ENCODE measurements at regions not wholly inside any gene's neighbourhood (a gene's known extent, or its start where the extent isn't known, plus 50 kb on each side); places are given as distances from the start of the nearest gene placed in this dataset.

DNA sequence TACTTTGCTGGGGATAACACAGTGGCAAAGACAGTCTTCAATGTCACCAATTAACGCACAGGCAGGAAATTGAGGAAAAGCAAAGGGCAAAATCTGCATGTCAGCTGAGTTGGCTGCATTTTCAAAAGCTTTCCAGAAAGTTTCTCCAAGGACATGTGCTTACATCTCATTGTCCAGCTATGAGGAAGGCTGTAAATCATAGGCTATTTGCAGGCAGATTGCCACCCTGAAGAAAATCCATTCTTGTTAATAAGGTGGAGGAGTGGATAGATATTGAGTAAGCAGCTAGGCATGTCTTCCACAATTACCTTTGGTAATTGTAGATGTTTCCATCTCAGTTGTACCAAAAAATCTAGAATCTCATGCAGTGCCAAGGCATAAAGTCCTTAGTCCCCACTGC is 278.0 kb upstream of the NUDT12 start:
- Histone ChIP-seq H3K9me2 (ENCODE audit: insufficient read depth) (no peaks in the 10 kb centered on the region), H3K79me2 (ENCODE audit: insufficient read depth, low read length) (no peaks in the 10 kb centered on the region), H3K4me3 (replicated peaks in 1 of 2; ENCODE audit: low read depth in 1 of 2, low read length in 2 of 2) (no peak overlapping the region), H3K4me1 (ENCODE audit: control insufficient read depth in 1 of 2, insufficient read depth in 2 of 2, low read length in 2 of 2) (no peaks in the 10 kb centered on the region), H3K9me3 (ENCODE audit: control insufficient read depth in 1 of 2, insufficient read depth in 1 of 2, low read depth in 1 of 2, low read length in 2 of 2) (no peaks in the 10 kb centered on the region), H2AFZ (ENCODE audit: low read depth, low read length, poor library complexity, severe bottlenecking) (no peak overlapping the region), H3K9ac (ENCODE audit: low read length) (no peak overlapping the region), H3K27me3 (ENCODE audit: insufficient read depth, low read length) (no peaks in the 10 kb centered on the region), H3K4me2 (ENCODE audit: low read length) (no peak overlapping the region), H4K20me1 (ENCODE audit: insufficient read depth) (no peaks in the 10 kb centered on the region), H3K27ac (ENCODE audit: low read depth, low read length) (no peak overlapping the region), H3K36me3 (ENCODE audit: control insufficient read depth in 1 of 2, insufficient read depth in 2 of 2, low read length in 2 of 2) (no peaks in the 10 kb centered on the region)
- no TSS peak for BruUV-seq (replicated peaks)
- DNase-seq (ENCODE audit: low read depth, low spot score) (no peak), ATAC-seq (no peak)
- TF ChIP-seq EZH2phosphoT487 (IDR thresholded peaks at IDR 0.05; ENCODE audit: borderline replicate concordance) (no peak), SRF (IDR thresholded peaks at IDR 0.05; ENCODE audit: low read depth) (no peak), CBX3 (IDR thresholded peaks at IDR 0.05; ENCODE audit: low read depth) (no peak), TCF7L2 (IDR thresholded peaks at IDR 0.05; ENCODE audit: borderline replicate concordance, extremely low read depth, insufficient read depth, insufficient read length) (no peak), POLR2AphosphoS5 (IDR thresholded peaks at IDR 0.05; ENCODE audit: low read depth, low read length) (no peak), CEBPB (IDR thresholded peaks at IDR 0.05; ENCODE audit: low read depth) (no peak), EGR1 (IDR thresholded peaks at IDR 0.05; ENCODE audit: low read depth) (no peak), EZH2 (IDR thresholded peaks at IDR 0.05) (no peak), FOSL1 (IDR thresholded peaks at IDR 0.05; ENCODE audit: low read depth) (no peak), ELF1 (IDR thresholded peaks at IDR 0.05; ENCODE audit: borderline replicate concordance, low read depth) (no peak), ZNF274 (IDR thresholded peaks at IDR 0.05; ENCODE audit: low read depth, low read length) (no peak)
- TF ChIP-seq, protein P1, sequence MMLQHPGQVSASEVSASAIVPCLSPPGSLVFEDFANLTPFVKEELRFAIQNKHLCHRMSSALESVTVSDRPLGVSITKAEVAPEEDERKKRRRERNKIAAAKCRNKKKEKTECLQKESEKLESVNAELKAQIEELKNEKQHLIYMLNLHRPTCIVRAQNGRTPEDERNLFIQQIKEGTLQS (IDR thresholded peaks at IDR 0.05), result no peak
- TF ChIP-seq, protein P2, sequence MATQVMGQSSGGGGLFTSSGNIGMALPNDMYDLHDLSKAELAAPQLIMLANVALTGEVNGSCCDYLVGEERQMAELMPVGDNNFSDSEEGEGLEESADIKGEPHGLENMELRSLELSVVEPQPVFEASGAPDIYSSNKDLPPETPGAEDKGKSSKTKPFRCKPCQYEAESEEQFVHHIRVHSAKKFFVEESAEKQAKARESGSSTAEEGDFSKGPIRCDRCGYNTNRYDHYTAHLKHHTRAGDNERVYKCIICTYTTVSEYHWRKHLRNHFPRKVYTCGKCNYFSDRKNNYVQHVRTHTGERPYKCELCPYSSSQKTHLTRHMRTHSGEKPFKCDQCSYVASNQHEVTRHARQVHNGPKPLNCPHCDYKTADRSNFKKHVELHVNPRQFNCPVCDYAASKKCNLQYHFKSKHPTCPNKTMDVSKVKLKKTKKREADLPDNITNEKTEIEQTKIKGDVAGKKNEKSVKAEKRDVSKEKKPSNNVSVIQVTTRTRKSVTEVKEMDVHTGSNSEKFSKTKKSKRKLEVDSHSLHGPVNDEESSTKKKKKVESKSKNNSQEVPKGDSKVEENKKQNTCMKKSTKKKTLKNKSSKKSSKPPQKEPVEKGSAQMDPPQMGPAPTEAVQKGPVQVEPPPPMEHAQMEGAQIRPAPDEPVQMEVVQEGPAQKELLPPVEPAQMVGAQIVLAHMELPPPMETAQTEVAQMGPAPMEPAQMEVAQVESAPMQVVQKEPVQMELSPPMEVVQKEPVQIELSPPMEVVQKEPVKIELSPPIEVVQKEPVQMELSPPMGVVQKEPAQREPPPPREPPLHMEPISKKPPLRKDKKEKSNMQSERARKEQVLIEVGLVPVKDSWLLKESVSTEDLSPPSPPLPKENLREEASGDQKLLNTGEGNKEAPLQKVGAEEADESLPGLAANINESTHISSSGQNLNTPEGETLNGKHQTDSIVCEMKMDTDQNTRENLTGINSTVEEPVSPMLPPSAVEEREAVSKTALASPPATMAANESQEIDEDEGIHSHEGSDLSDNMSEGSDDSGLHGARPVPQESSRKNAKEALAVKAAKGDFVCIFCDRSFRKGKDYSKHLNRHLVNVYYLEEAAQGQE (IDR thresholded peaks at IDR 0.05; ENCODE audit: low read depth), result no peak
- TF ChIP-seq, protein P3, sequence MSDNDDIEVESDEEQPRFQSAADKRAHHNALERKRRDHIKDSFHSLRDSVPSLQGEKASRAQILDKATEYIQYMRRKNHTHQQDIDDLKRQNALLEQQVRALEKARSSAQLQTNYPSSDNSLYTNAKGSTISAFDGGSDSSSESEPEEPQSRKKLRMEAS (IDR thresholded peaks at IDR 0.05), result no peak
- intact Hi-C loops (cut with micrococcal nuclease), result no loop called here
- CTCF ChIA-PET, result no interaction called here
- RAD21 ChIA-PET (ENCODE audit: low non-redundant PET in 1 of 2, low total read pairs in 2 of 2, uncharacterized antibody in 2 of 2, unreplicated experiment in 2 of 2), result no interaction called here
- POLR2A ChIA-PET, result no interaction called here

All from HCT116 (cell line).